Lower leg skin (tissue), 4 donors: ENCODE measurements at regions not wholly inside any gene's neighbourhood (a gene's known extent, or its start where the extent isn't known, plus 50 kb on each side); places are given as distances from the start of the nearest gene placed in this dataset.
"Not testable (repeated sequence)": the region's sequence is repeated elsewhere in the genome, so short reads cannot be mapped to it uniquely, and the experiment has no call there.

ENCODE experiments used
- DNase-seq, 2 donors: peaks; one replicate each; pipeline ENCODE4 v3.0.0-alpha.2; 2019; ENCODE audit warnings: low spot score in 2 of 2
- H3K4me3 ChIP-seq: fragments of 200-600 bp; sonication (generic); 2 replicates; pipeline ENCODE4 v1.5.1; 2017; ENCODE audit warnings: mild to moderate bottlenecking, low read depth; ENCODE audit not compliant: poor library complexity, severe bottlenecking
- POLR2A ChIP-seq, 2 donors: fragments of 450-650 bp; IDR thresholded peaks; one replicate each; pipeline ENCODE4 v1.6.1; 2016 to 2017; ENCODE audit warnings: antibody characterized with exemption in 2 of 2, mild to moderate bottlenecking in 1 of 2, moderate library complexity in 1 of 2
- WGBS, 2 donors: methylation state at CpG; one replicate each; pipeline ENCODE4 v1.1.5; 2018; 5-methylcytosine and 5-hydroxymethylcytosine counted together
- intact Hi-C: fragments of 100-400 bp; cut with DNase I; formaldehyde crosslinking; loops from one replicate; pipeline ENCODE4 v1.15.0; 2023; ENCODE audit warnings: low total_unique reads
- TF ChIP-seq, protein P1 (sequence below), 3 donors: fragments of 450-650 bp; IDR thresholded peaks; one replicate each; pipeline ENCODE4 v1.5.1; 2016; ENCODE audit warnings: antibody characterized with exemption in 3 of 3, mild to moderate bottlenecking in 3 of 3, moderate library complexity in 2 of 3

DNA sequence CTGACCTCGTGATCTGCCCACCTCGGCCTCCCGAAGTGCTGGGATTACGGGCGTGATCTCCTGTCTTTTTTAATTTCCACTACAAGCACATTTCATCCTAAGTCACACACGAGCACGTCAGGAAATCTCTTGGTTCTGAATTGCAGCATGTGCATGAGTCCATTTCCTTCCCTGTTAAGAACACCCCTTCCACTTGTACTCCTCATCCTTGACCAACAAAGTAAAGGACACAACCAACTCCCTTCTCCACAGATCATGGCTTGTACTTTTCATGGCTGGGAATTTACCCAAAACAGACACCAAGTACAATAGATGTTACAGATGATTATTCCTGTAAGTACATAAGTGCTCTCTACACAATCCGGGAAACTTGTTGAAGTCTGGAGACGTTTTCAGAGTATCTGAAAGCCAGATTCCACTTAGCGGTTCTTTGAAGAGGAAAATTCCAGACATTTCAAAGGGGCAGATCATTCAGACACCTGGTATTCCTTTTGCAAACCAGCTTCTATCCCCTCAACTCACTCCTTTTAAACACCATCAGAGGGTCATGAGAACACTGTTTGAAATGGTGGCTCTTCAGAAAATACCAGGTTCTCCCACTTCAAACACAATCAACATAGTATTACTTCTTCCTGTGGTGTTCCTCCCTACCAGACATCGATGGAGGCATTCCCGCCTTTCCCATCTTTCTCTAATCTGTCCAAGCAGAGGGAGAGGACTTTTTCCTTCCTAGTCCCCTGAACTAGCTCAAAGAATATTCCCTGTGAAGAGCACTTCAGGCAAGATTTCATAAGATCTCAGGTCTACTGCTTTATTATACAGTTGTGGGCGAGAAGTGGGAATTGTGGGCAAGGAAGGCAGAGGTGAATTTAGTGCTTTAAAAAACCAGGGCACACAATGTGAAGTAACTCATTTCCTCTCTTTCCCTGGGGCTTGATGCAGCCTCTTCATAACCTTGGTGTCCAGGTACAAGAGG lies 80.1 kb upstream of the TSC22D2 start:
- TF ChIP-seq, protein P1, sequence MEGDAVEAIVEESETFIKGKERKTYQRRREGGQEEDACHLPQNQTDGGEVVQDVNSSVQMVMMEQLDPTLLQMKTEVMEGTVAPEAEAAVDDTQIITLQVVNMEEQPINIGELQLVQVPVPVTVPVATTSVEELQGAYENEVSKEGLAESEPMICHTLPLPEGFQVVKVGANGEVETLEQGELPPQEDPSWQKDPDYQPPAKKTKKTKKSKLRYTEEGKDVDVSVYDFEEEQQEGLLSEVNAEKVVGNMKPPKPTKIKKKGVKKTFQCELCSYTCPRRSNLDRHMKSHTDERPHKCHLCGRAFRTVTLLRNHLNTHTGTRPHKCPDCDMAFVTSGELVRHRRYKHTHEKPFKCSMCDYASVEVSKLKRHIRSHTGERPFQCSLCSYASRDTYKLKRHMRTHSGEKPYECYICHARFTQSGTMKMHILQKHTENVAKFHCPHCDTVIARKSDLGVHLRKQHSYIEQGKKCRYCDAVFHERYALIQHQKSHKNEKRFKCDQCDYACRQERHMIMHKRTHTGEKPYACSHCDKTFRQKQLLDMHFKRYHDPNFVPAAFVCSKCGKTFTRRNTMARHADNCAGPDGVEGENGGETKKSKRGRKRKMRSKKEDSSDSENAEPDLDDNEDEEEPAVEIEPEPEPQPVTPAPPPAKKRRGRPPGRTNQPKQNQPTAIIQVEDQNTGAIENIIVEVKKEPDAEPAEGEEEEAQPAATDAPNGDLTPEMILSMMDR (IDR thresholded peaks at IDR 0.05): no peak
- no peak for TF ChIP-seq POLR2A (IDR thresholded peaks at IDR 0.05)
- DNase-seq: no peak
- WGBS, 2 donors: 82 to 85% methylated on average over 13 of the region's 13 CpGs
- no peak overlapping the region for H3K4me3 ChIP-seq
- intact Hi-C loops: no loop called here

DNA sequence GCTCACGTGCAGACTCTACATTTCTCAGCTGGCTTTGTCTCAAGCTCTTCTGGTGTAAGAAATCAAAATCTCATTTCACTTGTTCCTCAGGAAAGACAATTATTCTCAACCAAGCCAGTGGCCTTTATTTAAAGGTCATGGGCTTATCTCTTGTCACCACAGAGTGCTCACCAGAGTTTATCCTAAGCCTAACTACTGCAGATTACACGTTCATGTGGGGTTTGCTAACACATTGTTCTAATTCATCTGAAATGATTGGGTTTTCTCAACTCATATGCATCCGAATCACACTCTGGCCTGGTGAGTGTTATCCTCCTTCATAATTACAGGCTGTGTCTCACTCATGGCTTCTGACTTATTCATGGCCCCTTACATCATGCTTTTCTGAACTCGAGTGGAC lies 83.3 kb upstream of the TSC22D2 start:
- no peak for DNase-seq
- intact Hi-C loops: no loop called here
- TF ChIP-seq, protein P1 (IDR thresholded peaks at IDR 0.05): no peak
- TF ChIP-seq POLR2A (IDR thresholded peaks at IDR 0.05): no peak
- 71 to 73% methylated on average over 4 of the region's 4 CpGs for WGBS, 2 donors
- no peak overlapping the region for H3K4me3 ChIP-seq

DNA sequence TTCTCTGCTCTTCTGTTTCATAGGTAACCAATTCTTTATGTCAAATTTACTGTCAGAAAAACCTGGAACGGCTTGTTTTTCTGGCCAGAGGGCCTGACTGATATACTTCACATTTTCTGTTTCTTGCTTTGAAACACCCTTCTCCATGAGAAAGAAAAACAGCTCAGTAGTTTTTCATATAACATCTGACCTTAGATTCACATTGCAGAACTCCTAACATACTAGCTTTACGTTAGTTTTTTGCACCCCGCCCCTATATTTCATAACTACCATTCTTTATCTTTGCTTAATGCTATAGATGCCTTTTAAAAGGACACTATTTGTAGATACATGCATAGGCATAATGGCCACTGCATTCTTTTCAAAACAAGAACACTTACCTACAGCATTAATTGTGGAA lies 83.9 kb upstream of the TSC22D2 start:
- 81 to 88% methylated on average over 3 of the region's 3 CpGs for WGBS, 2 donors
- DNase-seq: no peak
- H3K4me3 ChIP-seq: no peak overlapping the region
- TF ChIP-seq, protein P1 (IDR thresholded peaks at IDR 0.05): no peak
- no peak for TF ChIP-seq POLR2A (IDR thresholded peaks at IDR 0.05)
- intact Hi-C loops: no loop called here

DNA sequence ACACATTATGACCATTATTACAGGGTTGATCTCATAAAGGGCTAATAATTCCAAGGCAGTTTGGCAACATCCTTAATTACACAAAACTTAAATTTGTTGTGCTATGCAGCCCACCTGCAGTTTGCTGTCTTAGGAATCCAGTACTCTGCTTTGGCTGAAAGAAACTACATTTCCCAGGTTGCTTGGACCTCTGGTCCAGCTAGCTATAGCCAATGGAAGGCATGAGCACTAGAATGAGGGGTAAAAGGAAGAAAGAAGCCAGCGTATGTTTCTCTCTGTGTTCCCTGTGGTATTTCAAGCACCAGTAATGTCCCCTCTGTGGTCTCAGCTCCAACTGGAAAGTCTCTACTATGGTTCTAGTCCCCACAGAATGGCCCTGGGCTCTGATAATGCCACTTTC lies 84.3 kb upstream of the TSC22D2 start:
- DNase-seq: no peak
- H3K4me3 ChIP-seq: no peak overlapping the region
- 83 to 90% methylated on average over 1 of the region's 1 CpG for WGBS, 2 donors
- intact Hi-C loops: no loop called here
- no peak for TF ChIP-seq POLR2A (IDR thresholded peaks at IDR 0.05)
- TF ChIP-seq, protein P1 (IDR thresholded peaks at IDR 0.05): no peak

DNA sequence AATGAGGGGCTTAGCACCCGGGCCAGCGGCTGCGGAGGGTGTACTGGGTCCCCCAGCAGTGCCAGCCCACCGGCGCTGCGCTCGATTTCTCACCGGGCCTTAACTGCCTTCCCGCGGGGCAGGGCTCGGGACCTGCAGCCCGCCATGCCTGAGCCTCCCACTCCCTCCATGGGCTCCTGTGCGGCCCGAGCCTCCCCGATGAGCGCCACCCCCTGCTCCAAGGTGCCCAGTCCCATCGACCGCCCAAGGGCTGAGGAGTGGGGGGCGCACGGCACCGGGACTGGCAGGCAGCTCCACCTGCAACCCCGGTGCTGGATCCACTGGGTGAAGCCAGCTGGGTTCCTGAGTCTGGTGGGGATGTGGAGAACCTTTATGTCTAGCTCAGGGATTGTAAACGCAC lies 85.0 kb upstream of the TSC22D2 start:
- WGBS, 2 donors: 97 to 99% methylated on average over 10 to 20 of the region's 23 CpGs
- H3K4me3 ChIP-seq, intact Hi-C loops, DNase-seq: not testable (repeated sequence)

DNA sequence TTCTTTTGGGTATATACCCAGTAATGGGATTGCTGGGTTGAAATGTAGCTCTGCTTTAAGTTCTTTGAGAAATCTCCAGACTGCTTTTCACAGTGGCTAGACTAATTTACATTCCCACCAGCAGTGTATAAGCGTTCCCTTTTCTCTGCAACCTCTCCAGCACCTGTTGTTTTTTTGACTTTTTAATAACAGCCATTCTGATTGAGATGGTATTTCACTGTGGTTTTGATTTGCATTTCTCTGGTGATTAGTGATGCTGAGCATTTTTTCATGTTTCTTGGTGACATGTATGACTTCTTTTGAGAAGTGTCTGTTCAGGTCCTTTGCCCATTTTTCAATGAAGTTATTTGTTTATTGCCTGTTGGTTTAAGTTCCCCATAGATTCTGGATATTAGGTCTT lies 87.1 kb upstream of the TSC22D2 start:
- intact Hi-C loops, H3K4me3 ChIP-seq, DNase-seq: not testable (repeated sequence)
- 60 to 95% methylated on average over 1 of the region's 1 CpG for WGBS, 2 donors

DNA sequence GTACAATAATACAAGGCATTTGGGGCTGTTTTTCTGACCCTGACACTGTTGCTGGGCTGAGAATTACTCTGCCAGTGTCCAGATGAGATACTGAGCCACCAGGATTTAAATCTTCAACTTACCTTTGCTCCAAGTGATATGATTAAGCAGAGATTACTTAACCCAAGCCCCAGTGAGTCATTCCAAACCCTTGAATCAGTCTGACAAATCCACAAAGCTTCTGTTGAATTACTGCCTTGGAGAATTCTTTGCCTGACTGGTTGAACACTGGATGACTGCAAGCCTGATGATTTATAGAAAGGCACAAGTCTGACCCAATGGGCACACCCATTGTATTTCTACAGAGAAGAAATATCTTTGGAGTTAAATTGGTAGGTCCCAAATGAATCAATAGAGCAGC lies 88.2 kb upstream of the TSC22D2 start:
- intact Hi-C loops: no loop called here
- no peak overlapping the region for H3K4me3 ChIP-seq
- TF ChIP-seq POLR2A (IDR thresholded peaks at IDR 0.05): no peak
- TF ChIP-seq, protein P1 (IDR thresholded peaks at IDR 0.05): no peak
- no peak for DNase-seq
